ENCODE measurements at regions not wholly inside any gene's neighbourhood (a gene's known extent, or its start where the extent isn't known, plus 50 kb on each side); places are given as distances from the start of the nearest gene placed in this dataset.
A peak's percentile ranks its signal among the peaks of the same experiment; 100 is the strongest.

DNA sequence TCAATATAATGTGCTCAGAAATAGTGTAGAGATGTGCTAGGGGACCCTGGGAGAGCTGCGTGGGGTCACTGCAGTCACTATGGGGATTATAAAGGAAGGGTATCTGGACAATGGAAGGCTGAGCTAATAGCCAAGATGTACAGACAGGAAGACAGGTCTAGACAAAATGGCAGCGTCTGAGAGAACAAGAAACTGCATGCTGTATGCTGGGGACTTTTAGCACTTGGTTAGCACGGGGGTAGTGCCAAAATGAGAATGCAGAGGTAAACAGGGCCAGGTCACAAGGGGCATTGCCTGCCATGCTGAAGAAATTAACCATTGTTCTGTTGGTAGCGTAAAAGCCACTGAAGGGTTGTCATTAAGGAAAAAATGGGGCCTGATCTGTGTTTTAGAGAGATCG, 308.2 kb downstream of the EMP1 start:
- TF ChIP-seq CTCF (IDR thresholded peaks at IDR 0.05) (no peak), POLR2A (IDR thresholded peaks at IDR 0.05) (no peak)
- no peaks in the 10 kb centered on the region for H3K27me3 ChIP-seq
- no peaks in the 10 kb centered on the region for H3K36me3 ChIP-seq (replicated peaks in 1 of 2)
- no peak overlapping the region for H3K27ac ChIP-seq
- no peaks in the 10 kb centered on the region for H3K9me3 ChIP-seq (replicated peaks in 1 of 3)
- H3K4me3 ChIP-seq, result no peak overlapping the region
- no peaks in the 10 kb centered on the region for H3K4me1 ChIP-seq (replicated peaks in 1 of 2)
- peak in 1 of 7 donors; percentile 6 for DNase-seq
- 57 to 69% (median 64%) methylated on average over 5 of the region's 5 CpGs for WGBS, 4 donors
- intact Hi-C loops (cut with DNase I), result no loop called here

- no peak for TF ChIP-seq POLR2A (IDR thresholded peaks at IDR 0.05)
- no peak for TF ChIP-seq CTCF (IDR thresholded peaks at IDR 0.05)
- no peak overlapping the region for H3K4me3 ChIP-seq
- intact Hi-C loops (cut with DNase I), result no loop called here
- no peak overlapping the region for H3K27ac ChIP-seq
- no peaks in the 10 kb centered on the region for H3K27me3 ChIP-seq
- H3K4me1 ChIP-seq (replicated peaks in 1 of 2), result no peaks in the 10 kb centered on the region
- H3K9me3 ChIP-seq (replicated peaks in 1 of 3), result no peaks in the 10 kb centered on the region
- H3K36me3 ChIP-seq (replicated peaks in 1 of 2), result no peaks in the 10 kb centered on the region
- no peak for DNase-seq
Observed at GRCh38 chr12:13504074-13504473, 307.5 kb downstream of the EMP1 start.

DNA sequence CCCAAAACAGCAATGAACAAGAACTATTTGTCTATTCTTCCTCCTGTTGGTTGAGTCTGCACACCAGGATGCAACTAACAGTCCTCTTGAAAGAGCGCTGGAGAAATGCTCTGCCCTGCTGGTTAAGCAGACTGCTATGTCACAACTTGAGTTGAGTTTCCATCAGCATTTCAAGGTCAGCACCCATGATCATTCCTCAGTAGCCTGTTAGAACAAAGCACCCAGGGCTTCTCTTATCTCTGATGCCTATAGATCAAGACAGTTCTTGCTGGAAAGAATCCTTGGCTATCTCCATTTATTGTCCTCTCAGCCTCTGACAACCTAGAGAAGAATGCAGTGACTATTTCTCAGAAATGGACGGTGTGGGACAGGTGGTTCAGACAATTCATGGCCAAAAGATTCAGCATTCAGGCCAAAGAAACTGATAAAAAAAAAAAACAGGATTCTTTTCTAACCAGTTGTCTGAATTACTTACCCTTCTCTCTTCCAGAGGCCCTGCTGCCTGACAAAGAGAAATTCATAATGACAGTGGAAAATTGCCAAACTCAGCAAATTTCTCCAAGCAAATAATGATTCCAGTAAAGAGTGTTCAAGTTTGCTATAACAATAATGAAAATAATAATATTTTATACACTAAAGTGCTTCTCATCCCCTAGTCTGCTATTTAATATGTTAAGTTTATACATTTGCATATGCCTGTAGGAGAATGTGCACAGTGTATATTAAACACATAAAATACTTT, 306.7 kb downstream of the EMP1 start:
- Histone ChIP-seq H3K27ac (no peak overlapping the region), H3K4me3 (no peak overlapping the region), H3K36me3 (replicated peaks in 1 of 2) (no peaks in the 10 kb centered on the region), H3K9me3 (replicated peaks in 1 of 3) (no peaks in the 10 kb centered on the region), H3K4me1 (replicated peaks in 1 of 2) (no peaks in the 10 kb centered on the region), H3K27me3 (no peaks in the 10 kb centered on the region)
- TF ChIP-seq POLR2A (IDR thresholded peaks at IDR 0.05) (no peak), CTCF (IDR thresholded peaks at IDR 0.05) (no peak)
- intact Hi-C loops (cut with DNase I), result no loop called here
- 61 to 63% (median 61%) methylated on average over 2 of the region's 2 CpGs for WGBS, 4 donors
- DNase-seq, result no peak

DNA sequence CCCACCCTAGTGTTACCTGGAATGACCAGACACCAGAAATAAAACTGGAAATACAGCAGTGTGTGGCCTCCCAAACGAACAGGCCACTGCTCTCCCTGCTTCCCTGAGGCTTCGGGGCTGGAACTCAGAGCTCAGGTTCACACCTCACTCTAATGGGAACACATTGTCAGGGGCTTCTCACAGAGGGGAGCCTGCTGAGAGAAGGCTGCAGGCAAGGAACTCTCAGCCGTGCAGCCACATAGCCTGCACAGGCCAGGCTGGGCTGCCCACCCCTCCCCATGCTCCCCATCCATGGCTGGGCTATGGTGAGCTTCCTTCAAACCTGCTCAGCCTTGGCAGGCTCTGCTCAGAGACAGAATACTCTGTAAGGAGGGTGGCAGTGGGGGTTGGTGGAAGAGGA, 302.5 kb downstream of the EMP1 start:
- intact Hi-C loops (cut with DNase I), result no loop called here
- 33 to 80% (median 44%) methylated on average over 1 to 3 of the region's 3 CpGs for WGBS, 4 donors
- no peaks in the 10 kb centered on the region for H3K9me3 ChIP-seq (replicated peaks in 1 of 3)
- TF ChIP-seq POLR2A (IDR thresholded peaks at IDR 0.05) (no peak), CTCF (IDR thresholded peaks at IDR 0.05) (no peak)
- no peak overlapping the region for H3K4me3 ChIP-seq
- H3K27me3 ChIP-seq, result no peaks in the 10 kb centered on the region
- DNase-seq, result no peak
- H3K27ac ChIP-seq, result no peak overlapping the region
- H3K36me3 ChIP-seq (replicated peaks in 1 of 2), result no peaks in the 10 kb centered on the region
- H3K4me1 ChIP-seq (replicated peaks in 1 of 2), result no peaks in the 10 kb centered on the region
